Breast epithelium (tissue), 3 donors: ENCODE measurements at regions not wholly inside any gene's neighbourhood (a gene's known extent, or its start where the extent isn't known, plus 50 kb on each side); places are given as distances from the start of the nearest gene placed in this dataset.

ENCODE experiments used
- CTCF ChIP-seq, 3 donors: fragments of 450-650 bp; IDR thresholded peaks; one replicate each; pipeline ENCODE4 v1.5.1; 2016 to 2017; ENCODE audit warnings: antibody characterized with exemption in 3 of 3, mild to moderate bottlenecking in 3 of 3, moderate library complexity in 3 of 3
- POLR2AphosphoS5 ChIP-seq, 3 donors: sonication (generic); formaldehyde crosslinking; IDR thresholded peaks; one replicate each; pipeline ENCODE4 v1.6.1; 2017; ENCODE audit warnings: antibody characterized with exemption in 3 of 3

DNA sequence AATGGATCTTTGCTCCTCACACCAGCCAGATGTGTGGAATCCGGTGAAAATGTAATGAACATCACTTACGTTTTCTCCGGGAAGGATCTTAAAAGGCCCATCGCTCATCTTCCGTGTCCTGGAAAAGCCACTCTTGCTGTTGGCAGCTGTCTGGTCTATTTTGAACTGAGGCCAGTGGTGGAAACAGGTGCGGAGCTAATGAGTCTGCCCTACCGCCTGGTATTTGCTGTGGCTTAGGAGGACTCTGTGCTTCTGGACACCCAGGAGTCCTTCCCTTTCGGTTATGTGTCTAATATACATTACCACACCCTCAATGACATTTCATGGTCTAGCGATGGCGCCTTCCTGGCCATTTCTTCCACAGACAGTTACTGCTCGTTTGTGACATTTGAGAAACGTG, 264.2 kb upstream of the PREP start:
- no peak for TF ChIP-seq CTCF (IDR thresholded peaks at IDR 0.05)
- no peak for TF ChIP-seq POLR2AphosphoS5 (IDR thresholded peaks at IDR 0.05)
